ENCODE measurements at regions not wholly inside any gene's neighbourhood (a gene's known extent, or its start where the extent isn't known, plus 50 kb on each side); places are given as distances from the start of the nearest gene placed in this dataset.

GRCh38 chr22:48651036-48651890, 1176.4 kb downstream of the BRD1 start:
- DNase-seq (ENCODE audit: low read depth), result no peak

DNA sequence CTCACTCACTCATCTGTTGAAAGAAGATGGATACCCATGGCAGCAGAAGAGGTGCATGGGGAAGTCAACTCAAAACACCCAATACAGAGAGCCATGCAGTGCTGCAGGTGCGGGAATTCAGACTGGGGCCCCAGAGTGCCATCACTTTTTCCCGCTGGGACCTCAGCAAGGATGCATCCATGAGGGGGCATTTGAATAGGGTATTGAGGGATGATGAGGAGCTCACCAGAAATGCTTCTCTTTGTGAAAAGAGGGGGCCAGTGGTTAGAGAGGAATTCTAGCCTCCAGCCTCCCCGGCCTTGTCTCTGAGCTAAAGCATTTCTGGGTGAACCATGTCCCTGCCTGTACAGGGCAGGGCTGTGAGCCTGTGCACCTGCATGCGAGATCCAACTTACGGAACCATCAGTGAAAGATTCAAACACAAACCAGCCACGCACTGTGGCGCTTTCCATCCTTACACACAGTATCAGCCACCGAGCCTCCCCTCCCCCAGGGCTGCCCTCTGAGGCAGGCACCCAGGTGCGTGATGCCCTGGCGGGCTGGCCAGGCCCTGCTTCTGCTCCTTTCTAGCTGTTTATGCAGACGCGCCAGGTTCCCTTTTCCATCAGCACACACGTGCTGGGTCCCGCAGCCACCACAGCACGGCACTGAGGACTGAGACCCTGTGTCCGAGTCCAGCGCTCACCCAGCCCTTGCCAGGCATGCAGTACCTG, 1177.2 kb downstream of the BRD1 start:
- no peak for DNase-seq (ENCODE audit: low read depth)

DNA sequence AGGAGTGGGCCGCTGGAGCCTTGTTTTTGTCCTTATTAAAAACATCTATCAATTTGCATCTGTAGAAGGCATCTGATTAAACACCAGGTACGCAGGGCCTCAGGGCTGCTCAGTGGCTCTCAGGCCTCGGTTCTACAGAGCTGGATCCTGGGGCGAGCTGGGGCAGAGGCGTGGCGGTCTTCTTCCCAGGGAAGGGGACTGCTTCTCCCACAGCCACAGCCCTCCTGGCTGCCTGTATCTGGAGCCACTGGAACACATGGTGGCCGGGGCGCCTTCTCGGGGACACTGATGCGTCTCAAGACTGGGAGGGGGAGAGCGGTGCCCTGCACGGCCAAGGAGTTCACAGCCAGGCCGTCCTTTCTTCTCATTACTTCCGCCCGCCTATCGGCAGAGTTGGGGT, 1178.2 kb downstream of the BRD1 start:
- DNase-seq (ENCODE audit: low read depth), result no peak

DNA sequence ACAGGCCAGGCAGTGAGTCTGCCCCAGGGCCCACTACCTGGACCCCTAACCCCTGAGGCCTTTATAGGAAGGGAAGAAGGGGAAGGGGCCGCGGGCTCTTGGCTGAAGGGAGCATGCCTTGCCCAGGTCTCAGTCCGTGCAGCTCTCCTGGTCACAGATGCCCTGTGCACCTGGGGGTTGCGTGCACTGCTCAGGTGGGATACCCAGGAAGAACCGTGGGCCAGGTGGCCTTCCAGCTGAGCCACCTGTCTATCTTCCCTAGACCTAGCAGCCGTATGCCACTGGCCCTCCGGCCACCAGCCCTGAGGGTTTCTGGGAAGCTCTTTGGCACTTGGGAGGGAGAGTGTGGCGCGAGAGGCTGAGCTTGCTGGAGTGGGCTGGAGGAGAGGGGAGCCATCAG, 1178.6 kb downstream of the BRD1 start:
- DNase-seq (ENCODE audit: low read depth), result no peak

- no peak for DNase-seq (ENCODE audit: low read depth)
Measured at GRCh38 chr22:48647606-48648515, 1179.8 kb downstream of the BRD1 start.

- no peak for DNase-seq (ENCODE audit: low read depth)
Measured at GRCh38 chr22:48647051-48647450, 1180.6 kb downstream of the BRD1 start.

DNA sequence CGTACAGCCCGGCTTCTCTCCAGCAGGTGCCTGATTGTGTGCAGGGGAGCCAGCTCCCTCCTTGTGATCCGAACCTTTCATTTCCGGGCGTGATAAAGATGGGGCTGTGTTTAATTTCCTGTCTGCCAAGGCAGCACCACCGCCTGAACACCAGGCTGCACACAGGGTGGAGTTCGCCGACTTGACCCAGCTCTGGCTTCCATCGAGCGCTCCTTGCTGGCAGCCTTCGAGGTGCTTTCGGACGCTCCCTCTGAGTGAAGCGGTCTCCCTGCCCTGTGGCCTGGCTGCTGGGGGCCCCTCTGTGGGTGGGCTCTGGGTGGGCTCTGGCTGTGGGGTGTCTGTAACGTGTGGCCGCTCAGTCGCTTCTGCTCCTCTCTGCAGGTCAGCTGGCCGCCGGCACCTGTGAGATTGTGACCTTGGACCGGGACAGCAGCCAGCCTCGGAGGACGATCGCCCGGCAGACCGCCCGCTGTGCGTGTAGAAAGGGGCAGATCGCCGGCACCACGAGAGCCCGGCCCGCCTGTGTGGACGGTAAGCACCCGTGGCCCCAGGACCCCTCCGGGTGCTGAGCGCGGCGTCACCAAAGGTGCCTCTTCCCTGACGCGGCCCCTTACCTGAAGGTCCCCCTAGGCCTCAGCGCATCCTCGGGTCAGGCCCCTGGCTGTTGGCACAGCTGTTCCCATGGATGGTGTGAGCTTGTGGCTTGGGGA, 1181.3 kb downstream of the BRD1 start:
- no peak for DNase-seq (ENCODE audit: low read depth)

DNA sequence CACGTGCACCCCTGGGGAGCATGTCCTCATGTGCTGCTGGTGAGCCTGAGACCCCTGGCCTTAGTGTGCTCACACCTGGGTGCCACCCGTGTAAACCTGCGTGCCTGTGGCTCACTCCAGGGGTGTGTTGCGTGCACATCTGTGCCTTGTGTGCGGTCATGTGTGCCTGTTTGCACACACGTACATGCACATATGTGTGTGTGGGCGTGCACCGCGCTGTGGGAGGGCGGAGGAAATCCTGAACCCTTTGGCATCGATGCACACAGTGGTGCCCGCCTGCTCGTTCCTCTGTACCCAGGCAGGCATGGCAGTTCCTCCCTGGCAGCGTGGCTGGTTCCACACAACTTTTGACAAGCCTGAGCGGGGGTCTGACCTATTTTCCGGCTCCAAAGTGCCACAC, 1181.9 kb downstream of the BRD1 start:
- no peak for DNase-seq (ENCODE audit: low read depth)

DNA sequence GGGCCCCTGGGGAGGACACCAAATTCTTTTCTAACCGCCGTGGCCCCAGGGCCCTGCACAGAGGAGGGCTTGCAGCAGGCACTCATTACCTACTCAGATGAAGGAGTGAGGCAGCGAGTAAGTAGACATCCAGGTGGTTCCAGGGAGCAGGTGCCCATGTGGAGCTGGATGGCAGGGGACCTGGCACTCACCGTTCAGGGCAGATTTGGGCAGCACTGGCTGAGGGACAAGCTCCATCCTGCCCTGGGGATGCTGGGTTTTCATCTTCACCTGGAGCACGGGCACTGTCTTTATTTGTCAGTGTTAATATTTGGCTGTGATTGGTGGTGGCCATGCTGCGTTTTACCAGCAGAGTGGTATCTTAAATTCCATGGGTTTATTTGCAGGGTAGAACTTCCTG, 1182.7 kb downstream of the BRD1 start:
- no peak for DNase-seq (ENCODE audit: low read depth)

- DNase-seq (ENCODE audit: low read depth), result no peak
Measured at GRCh38 chr22:48644108-48644507, 1183.6 kb downstream of the BRD1 start.

GRCh38 chr22:48643066-48643731, 1184.5 kb downstream of the BRD1 start:
- DNase-seq (ENCODE audit: low read depth), result no peak

GRCh38 chr22:48642550-48642949, 1185.1 kb downstream of the BRD1 start:
- no peak for DNase-seq (ENCODE audit: low read depth)

GRCh38 chr22:48641906-48642475, 1185.7 kb downstream of the BRD1 start:
- DNase-seq (ENCODE audit: low read depth), result no peak

DNA sequence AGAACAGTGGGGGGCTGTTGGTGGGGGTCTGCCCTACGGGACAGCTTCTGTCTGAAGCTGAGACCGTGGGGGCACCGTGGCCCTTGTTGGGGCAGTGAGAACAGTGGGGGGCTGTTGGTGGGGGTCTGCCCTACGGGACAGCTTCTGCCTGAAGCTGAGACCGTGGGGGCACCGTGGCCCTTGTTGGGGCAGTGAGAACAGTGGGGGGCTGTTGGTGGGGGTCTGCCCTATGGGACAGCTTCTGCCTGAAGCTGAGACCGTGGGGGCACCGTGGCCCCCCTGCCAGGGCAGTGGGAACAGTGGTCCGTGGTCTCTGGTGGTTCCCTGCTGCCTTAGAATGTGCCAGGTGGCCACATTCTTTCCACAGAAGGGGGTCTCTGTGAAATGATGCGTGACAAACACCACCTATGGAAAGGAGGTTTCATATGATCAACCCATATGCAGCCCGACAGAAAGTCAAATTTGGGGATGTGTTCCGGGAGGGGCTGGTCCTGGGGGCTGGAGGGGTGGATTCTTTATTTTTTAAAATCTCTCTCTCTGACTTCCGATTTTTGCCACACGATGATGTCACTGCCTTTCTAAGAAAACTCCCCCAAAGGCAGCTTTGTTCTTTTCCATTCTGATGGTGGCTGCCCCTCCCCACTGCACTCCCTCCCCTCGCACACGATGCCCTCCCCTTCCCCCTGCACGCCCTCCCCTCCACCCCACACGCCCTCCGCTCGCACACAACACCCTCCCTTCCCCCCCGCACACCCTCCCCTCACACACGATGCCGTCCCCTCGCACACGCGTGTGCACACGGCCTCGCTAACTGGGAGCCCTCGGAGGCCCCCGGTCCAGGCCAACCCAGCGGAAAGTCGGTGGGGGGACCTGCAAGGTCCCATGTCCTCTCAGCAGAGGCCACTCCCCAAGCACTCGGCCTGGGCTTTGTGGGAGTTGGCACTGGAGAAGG, 1186.5 kb downstream of the BRD1 start:
- no peak for DNase-seq (ENCODE audit: low read depth)

DNA sequence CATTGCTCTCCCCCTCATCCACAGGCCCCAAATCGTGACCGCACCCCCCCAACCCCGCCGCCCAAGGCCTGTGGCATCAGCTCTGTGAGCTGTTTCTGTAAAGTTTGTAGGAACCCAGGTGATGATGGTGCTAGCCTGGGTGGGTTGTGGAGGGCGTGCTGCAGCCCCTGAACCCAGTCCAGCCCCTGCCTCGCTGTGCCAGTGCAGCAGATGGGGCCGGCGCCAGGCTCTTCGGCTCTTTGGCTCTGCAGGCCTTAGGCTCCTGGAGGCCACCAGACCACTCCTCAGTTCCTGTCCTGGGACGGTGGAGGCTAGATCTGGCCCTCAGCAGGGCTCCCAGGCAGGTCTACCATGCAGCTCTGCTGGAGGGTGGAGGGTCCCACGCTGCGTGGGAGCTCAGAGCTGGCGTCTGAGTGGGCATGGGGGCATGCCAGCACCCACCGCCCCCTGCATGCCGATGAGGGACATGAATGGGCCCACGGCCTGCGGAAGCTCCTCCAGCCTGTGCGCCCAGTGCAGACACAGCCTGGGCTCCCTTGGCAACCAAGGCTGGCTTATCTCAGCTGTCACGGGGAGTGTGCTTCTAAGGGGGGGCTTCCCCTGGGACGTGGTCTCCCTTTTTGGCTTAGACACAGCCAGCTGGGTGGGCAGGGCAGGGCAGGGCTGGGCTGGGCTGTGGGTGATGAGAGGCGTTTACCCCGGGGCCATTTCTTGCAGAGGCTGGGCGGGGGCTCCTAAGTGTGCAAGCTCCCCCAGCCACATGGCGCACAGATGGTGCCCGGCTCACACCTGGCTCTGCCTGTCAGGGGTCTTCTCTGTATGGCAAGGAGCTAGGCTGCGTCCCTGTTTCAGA, 1187.6 kb downstream of the BRD1 start:
- DNase-seq (ENCODE audit: low read depth), result no peak

DNA sequence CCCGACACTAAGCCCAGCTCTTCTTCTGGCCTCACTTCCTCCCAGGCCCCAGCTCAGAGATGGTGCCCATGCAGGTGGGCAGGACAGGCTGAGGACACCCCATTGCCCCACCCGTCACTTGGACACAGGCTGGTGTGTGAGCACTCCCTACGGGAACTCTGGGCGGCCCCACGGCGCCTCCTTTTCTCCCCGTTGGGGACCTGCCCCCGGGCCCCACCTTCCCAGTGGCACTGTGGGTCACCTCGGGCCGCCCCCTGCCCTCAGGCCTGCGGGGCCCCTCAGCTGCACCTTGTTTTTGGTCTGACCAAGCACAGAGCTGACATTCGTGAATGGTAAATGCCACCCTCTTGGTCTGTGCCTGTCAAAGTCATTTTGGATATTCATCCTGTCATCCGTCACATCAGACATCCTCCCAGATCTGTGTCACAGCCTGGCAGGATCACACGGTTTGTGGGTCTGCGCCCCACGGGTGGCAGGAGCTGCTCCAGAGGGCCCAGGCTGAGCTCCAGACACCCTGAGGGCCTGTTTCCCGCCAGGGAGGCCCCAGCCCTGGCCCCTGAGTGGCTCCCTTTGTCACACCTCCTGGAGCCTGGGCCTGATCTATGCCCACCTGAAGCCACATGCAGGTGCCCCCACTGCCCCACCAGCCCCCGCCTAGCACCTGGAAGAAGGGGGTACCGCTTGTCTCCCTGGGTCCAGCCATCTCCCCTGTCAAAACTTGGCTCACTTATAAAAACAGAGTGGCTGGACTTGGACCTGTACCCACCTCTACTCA, 1188.5 kb downstream of the BRD1 start:
- DNase-seq (ENCODE audit: low read depth), result no peak

DNA sequence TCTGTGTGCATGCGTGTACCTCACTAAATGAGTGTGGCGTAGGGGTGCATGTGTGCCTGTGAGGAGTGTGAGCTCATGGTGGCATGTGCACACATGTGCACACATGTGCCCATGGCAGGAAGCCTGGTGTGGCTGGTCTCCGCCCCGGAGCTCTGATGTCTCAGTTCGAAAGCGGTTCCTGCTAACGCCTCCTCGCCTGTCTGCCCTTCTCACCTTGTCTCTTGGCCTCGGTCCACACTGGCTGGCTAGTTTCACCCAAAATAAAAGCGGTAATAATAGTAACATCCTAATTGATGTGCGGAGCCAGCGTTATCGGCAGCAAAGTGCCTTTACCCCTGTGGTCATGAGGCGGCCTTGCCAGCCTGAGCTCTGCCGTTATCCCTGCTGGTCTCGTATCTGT, 1190.4 kb downstream of the BRD1 start:
- DNase-seq (ENCODE audit: low read depth), result no peak

DNA sequence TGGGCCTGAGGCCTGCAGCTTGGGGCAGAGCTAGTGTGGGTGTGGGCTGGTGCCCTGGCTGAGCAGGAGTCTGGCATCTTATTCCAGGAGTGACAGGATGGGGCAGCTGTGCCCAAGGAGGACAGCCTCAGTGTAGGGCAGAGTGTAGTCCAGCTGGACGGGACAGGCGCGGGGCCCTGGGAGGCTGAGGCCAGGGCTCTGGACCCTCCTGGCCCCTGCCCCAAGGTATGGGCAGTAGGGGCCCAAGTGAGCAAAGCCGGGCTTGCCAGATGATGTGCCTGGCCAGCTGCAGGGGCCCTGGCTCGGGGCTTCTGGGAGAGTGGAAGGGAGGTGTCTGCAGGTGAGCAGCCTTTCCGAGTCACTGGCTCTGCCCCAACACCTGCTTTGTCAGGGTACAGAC, 1190.9 kb downstream of the BRD1 start:
- DNase-seq (ENCODE audit: low read depth), result no peak

Measured in stimulated activated CD8-positive, alpha-beta memory T cell treated with anti-CD3 and anti-CD28 coated beads, Interleukin-12 subunit alpha, Interleukin-12 subunit beta, amount 100 ng/mL, for 1 hour (primary cell).